SK-N-MC (cell line): ENCODE measurements at regions not wholly inside any gene's neighbourhood (a gene's known extent, or its start where the extent isn't known, plus 50 kb on each side); places are given as distances from the start of the nearest gene placed in this dataset.

Experiments
- EZH2 ChIP-seq: fragments of 200-600 bp; sonication (generic); IDR thresholded peaks from one replicate; pipeline ENCODE4 v1.6.1; 2017; ENCODE audit warnings: antibody characterized with exemption
- FOXP2 ChIP-seq: optimal IDR thresholded peaks from 2 replicates; pipeline ENCODE3; 2011; ENCODE audit warnings: mild to moderate bottlenecking, moderate library complexity; ENCODE audit not compliant: insufficient read depth; ENCODE audit errors: extremely low read length, control extremely low read depth
- POLR2AphosphoS5 ChIP-seq: IDR thresholded peaks from 2 replicates; pipeline ENCODE4 v1.6.1; 2012; ENCODE audit warnings: mild to moderate bottlenecking, low read depth, low read length, borderline replicate concordance

DNA sequence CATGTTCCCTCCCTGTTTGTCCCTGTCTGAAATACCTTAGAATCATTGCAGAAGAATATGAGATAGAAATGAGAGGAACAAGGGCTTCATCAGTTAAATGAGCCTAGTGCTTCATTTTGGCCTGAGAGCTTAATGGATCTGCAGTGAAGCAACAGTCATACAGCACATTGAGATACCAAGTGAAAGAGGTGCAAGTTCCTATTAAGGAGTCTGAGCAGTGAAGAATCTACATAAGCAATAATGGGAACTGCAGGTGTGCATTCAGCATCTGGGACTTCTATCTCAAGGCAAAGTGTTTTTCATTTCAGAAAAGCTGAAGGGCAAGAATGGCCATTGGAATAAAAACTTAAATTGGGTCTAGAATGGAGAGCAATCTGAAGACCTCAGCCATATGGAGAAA is 323.2 kb upstream of the SLC39A10 start:
- TF ChIP-seq POLR2AphosphoS5 (no peak), EZH2 (no peak), FOXP2 (no peak)
